Endothelial cell of umbilical vein (primary cell): ENCODE measurements at regions not wholly inside any gene's neighbourhood (a gene's known extent, or its start where the extent isn't known, plus 50 kb on each side); places are given as distances from the start of the nearest gene placed in this dataset.

Experiments used
- BruUV-seq: library from RNA; stranded (reverse); fragments of 400-500 nt; replicated peaks from 2 replicates; lab custom pipeline; 2021; lab: Mats Ljungman, UMichigan
- CTCF ChIA-PET: fragments of 300-600, 350-600 bp; sonication (Branson Sonifier 250); formaldehyde crosslinking; loops from one replicate; lab custom pipeline; 2021; ENCODE audit warnings: antibody characterized with exemption, inconsistent platforms; lab: Charles Lee
- POLR2A ChIA-PET: fragments of 300-600, 350-600 bp; sonication (Branson Sonifier 250); formaldehyde crosslinking; loops from one replicate; lab custom pipeline; 2021; ENCODE audit warnings: antibody characterized with exemption, inconsistent platforms; lab: Charles Lee
- DNase-seq: peaks from one replicate; pipeline ENCODE4 v3.0.0-alpha.2; 2011; ENCODE audit warnings: low read depth, low spot score
- FAIRE-seq: peaks from 2 replicates; lab custom pipeline; 2011; peaks lifted over from hg19 to GRCh38; lab: Jason Lieb, UNC
- H2AFZ ChIP-seq: 2 replicates; pipeline ENCODE4 v1.6.0; 2012; ENCODE audit warnings: low read depth, low read length, control low read depth, inconsistent platforms
- H3K27ac ChIP-seq: 2 replicates; pipeline ENCODE4 v1.5.1; 2011; ENCODE audit warnings: low read depth, mild to moderate bottlenecking, control low read depth, low read length, moderate library complexity; ENCODE audit not compliant: insufficient read depth
- H3K27me3 ChIP-seq, 2 experiments: 2 replicates each; pipeline versions ENCODE4 v1.6.0 to v1.6.1; 2011; ENCODE audit warnings: low read length in 2 of 2, mixed read lengths in 1 of 2; ENCODE audit not compliant: control insufficient read depth in 2 of 2, insufficient read depth in 2 of 2
- H3K36me3 ChIP-seq, 2 experiments: 2 replicates in 1 of 2; 3 replicates in 1 of 2; pipeline ENCODE4 v1.5.1; 2011; ENCODE audit warnings: low read length in 2 of 2, mild to moderate bottlenecking in 1 of 2, moderate library complexity in 1 of 2; ENCODE audit not compliant: control insufficient read depth in 2 of 2, insufficient read depth in 2 of 2; ENCODE audit errors: extremely low read depth in 1 of 2
- H3K4me1 ChIP-seq: 3 replicates; pipeline ENCODE4 v1.5.1; 2011; ENCODE audit warnings: mild to moderate bottlenecking, low read length; ENCODE audit not compliant: control insufficient read depth, insufficient read depth; ENCODE audit errors: extremely low read depth
- H3K4me2 ChIP-seq: 2 replicates; pipeline ENCODE4 v1.6.1; 2011; ENCODE audit warnings: low read length, control low read depth, mixed read lengths; ENCODE audit not compliant: insufficient read depth
- H3K4me3 ChIP-seq, 3 experiments: fragments of 200-600 bp in 1 of 3; sonication (generic), shearing (Covaris generic) in 1 of 3; replicated peaks in 1 of 3; 2 replicates each; pipeline ENCODE4 v1.5.1; 2011 to 2016; ENCODE audit warnings: control low read depth in 3 of 3, low read length in 3 of 3, mild to moderate bottlenecking in 2 of 3, inconsistent platforms in 1 of 3, low read depth in 1 of 3, moderate library complexity in 1 of 3; ENCODE audit not compliant: insufficient read depth in 1 of 3
- H3K79me2 ChIP-seq: 2 replicates; pipeline ENCODE4 v1.6.0; 2012; ENCODE audit warnings: low read length, inconsistent platforms; ENCODE audit not compliant: control insufficient read depth, insufficient read depth
- H3K9ac ChIP-seq: replicated peaks from 2 replicates; pipeline ENCODE3; 2011; ENCODE audit warnings: low read length, control low read depth; ENCODE audit not compliant: insufficient read depth; ENCODE audit errors: extremely low read depth
- H3K9me1 ChIP-seq: replicated peaks from 3 replicates; pipeline ENCODE4 v1.6.0; 2011; ENCODE audit warnings: mild to moderate bottlenecking, low read length; ENCODE audit not compliant: control insufficient read depth, insufficient read depth; ENCODE audit errors: extremely low read depth
- H3K9me3 ChIP-seq: replicated peaks from 2 replicates; pipeline ENCODE4 v1.5.1; 2012; ENCODE audit warnings: low read length, inconsistent platforms; ENCODE audit not compliant: control insufficient read depth, insufficient read depth
- H4K20me1 ChIP-seq: replicated peaks from 2 replicates; pipeline ENCODE3; 2011; ENCODE audit warnings: mild to moderate bottlenecking, low read length; ENCODE audit not compliant: control insufficient read depth, insufficient read depth; ENCODE audit errors: extremely low read depth
- EZH2 ChIP-seq: IDR thresholded peaks from 2 replicates; pipeline ENCODE4 v1.6.1; 2012; ENCODE audit warnings: borderline replicate concordance, low read depth, mild to moderate bottlenecking, moderate library complexity, low read length, inconsistent platforms; ENCODE audit not compliant: severe bottlenecking
- FOS ChIP-seq: IDR thresholded peaks from 2 replicates; pipeline ENCODE4 v1.6.1; 2011; ENCODE audit warnings: mild to moderate bottlenecking, low read length, moderate library complexity, borderline replicate concordance; ENCODE audit not compliant: insufficient read depth
- GATA2 ChIP-seq: IDR thresholded peaks from 2 replicates; pipeline ENCODE4 v1.7.0; 2011; ENCODE audit warnings: low read depth, mild to moderate bottlenecking, moderate library complexity, mixed read lengths, low read length; ENCODE audit not compliant: insufficient read length, insufficient read depth
- JUN ChIP-seq: IDR thresholded peaks from 2 replicates; pipeline ENCODE4 v1.6.1; 2011; ENCODE audit warnings: borderline replicate concordance, low read depth; ENCODE audit not compliant: insufficient read length, insufficient read depth
- MYC ChIP-seq: IDR thresholded peaks from one replicate; pipeline ENCODE4 v1.6.1; 2011; ENCODE audit warnings: mild to moderate bottlenecking, low read depth, low read length
- POLR2A ChIP-seq: IDR thresholded peaks from 2 replicates; pipeline ENCODE4 v1.6.1; 2012; ENCODE audit warnings: low read depth, mild to moderate bottlenecking, control low read depth, low read length
- POLR2AphosphoS5 ChIP-seq: IDR thresholded peaks from 2 replicates; pipeline ENCODE4 v1.6.1; 2012; ENCODE audit warnings: low read depth, mild to moderate bottlenecking, control low read depth, low read length, moderate library complexity; ENCODE audit not compliant: insufficient read depth
- dilution Hi-C: fragments of 300-500 bp; cut with MboI; formaldehyde crosslinking; loops from one replicate; pipeline ENCODE4 v1.15.0; 2019; ENCODE audit warnings: low sequenced_read_pairs; ENCODE audit not compliant: extremely low pct_ligation_motif_present
- intact Hi-C: fragments of 100-400 bp; cut with micrococcal nuclease; formaldehyde crosslinking; loops from one replicate; pipeline ENCODE4 v1.10.0; 2022
- TF ChIP-seq, protein P1 (sequence below): IDR thresholded peaks from 2 replicates; pipeline ENCODE4 v1.6.1; 2011; ENCODE audit not compliant: insufficient read depth, insufficient read length
- TF ChIP-seq, protein P2 (sequence below), 2 donors: IDR thresholded peaks; 1 replicate in 1 of 2; 2 replicates in 1 of 2; pipeline ENCODE4 v1.5.1; 2011; ENCODE audit warnings: low read length in 2 of 2, mild to moderate bottlenecking in 2 of 2, moderate library complexity in 2 of 2, control low read depth in 1 of 2, inconsistent platforms in 1 of 2, low read depth in 1 of 2; ENCODE audit not compliant: insufficient read depth in 1 of 2; ENCODE audit errors: extremely low read depth in 1 of 2

DNA sequence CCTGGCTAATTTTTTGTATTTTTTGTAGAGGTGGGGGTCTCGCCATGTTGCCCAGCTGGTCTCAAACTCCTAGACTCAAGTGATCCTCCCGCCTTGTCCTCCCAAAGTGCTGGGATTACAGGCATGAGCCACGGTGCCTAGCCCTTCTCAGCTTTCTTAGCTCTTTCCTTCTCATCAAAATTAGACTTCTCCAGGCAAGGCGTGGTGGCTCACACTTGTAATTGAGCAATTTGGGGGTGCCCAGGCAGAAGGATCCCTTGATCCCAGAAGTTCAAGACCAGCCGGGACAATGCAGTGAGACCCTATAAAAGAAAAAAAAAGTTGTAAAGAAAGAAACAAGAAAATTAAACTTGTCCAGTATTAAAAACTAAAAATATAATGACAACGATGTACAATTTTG, 112.6 kb upstream of the ERRFI1 start:
- Histone ChIP-seq H3K9me1 (no peaks in the 10 kb centered on the region), H3K4me2 (no peak overlapping the region), H2AFZ (no peak overlapping the region), H3K9me3 (no peaks in the 10 kb centered on the region), H4K20me1 (no peaks in the 10 kb centered on the region), H3K27me3 (no peaks in the 10 kb centered on the region), H3K4me3 (no peak overlapping the region), H3K4me1 (peaks cover 31% of the 10 kb centered on the region), H3K9ac (no peak overlapping the region), H3K27ac (peak overlapping the region; percentile 81), H3K79me2 (no peaks in the 10 kb centered on the region), H3K36me3 (no peaks in the 10 kb centered on the region)
- no peak for TF ChIP-seq POLR2A
- no peak for TF ChIP-seq GATA2
- TF ChIP-seq MYC = no peak
- TF ChIP-seq EZH2 = no peak
- TF ChIP-seq FOS = no peak
- no peak for TF ChIP-seq JUN
- no peak for TF ChIP-seq POLR2AphosphoS5
- TF ChIP-seq, protein P1, sequence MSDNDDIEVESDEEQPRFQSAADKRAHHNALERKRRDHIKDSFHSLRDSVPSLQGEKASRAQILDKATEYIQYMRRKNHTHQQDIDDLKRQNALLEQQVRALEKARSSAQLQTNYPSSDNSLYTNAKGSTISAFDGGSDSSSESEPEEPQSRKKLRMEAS = no peak
- TF ChIP-seq, protein P2, sequence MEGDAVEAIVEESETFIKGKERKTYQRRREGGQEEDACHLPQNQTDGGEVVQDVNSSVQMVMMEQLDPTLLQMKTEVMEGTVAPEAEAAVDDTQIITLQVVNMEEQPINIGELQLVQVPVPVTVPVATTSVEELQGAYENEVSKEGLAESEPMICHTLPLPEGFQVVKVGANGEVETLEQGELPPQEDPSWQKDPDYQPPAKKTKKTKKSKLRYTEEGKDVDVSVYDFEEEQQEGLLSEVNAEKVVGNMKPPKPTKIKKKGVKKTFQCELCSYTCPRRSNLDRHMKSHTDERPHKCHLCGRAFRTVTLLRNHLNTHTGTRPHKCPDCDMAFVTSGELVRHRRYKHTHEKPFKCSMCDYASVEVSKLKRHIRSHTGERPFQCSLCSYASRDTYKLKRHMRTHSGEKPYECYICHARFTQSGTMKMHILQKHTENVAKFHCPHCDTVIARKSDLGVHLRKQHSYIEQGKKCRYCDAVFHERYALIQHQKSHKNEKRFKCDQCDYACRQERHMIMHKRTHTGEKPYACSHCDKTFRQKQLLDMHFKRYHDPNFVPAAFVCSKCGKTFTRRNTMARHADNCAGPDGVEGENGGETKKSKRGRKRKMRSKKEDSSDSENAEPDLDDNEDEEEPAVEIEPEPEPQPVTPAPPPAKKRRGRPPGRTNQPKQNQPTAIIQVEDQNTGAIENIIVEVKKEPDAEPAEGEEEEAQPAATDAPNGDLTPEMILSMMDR (IDR thresholded peaks at IDR 0.05; ENCODE audit: extremely low read depth in 1 of 2, insufficient read depth in 1 of 2, low read depth in 1 of 2, low read length in 2 of 2) = no peak
- FAIRE-seq (no peak), DNase-seq (no peak)
- ChIA-PET CTCF (interaction anchor here (1.2 to 4.1 kb wide), 4 partner anchors 10 to 123 kb away, joined by 3 to 22 read pairs (median 6); no protein-coding TSS in a partner anchor), POLR2A (no interaction called here)
- dilution Hi-C loops (no loop called here), intact Hi-C loops (loop anchor here (1.0 to 5.0 kb wide), 2 partner anchors 74 to 111 kb away; partner anchors contain the start of gene ERRFI1)
- no TSS peak for BruUV-seq
